ENCODE measurements at regions not wholly inside any gene's neighbourhood (a gene's known extent, or its start where the extent isn't known, plus 50 kb on each side); places are given as distances from the start of the nearest gene placed in this dataset.

- Mint-ChIP-seq H3K9me3 (no peaks in the 10 kb centered on the region), H3K4me1 (peaks cover 14% of the 10 kb centered on the region), H3K4me3 (no peak overlapping the region), H3K27ac (no peak overlapping the region), H3K36me3 (ENCODE audit: low read depth) (no peaks in the 10 kb centered on the region), H3K27me3 (peaks cover 2% of the 10 kb centered on the region)
- no peak for DNase-seq
- intact Hi-C loops (cut with micrococcal nuclease): loop anchor here (5.0 to 10.0 kb wide), 2 partner anchors 139 to 288 kb away; no protein-coding TSS in a partner anchor
Measured at GRCh38 chr5:107286447-107287098, 384.2 kb downstream of the EFNA5 start.

GRCh38 chr5:107285772-107286171 lies 385.0 kb downstream of the EFNA5 start:
- H3K36me3 Mint-ChIP-seq (ENCODE audit: low read depth): no peaks in the 10 kb centered on the region
- H3K9me3 Mint-ChIP-seq: no peaks in the 10 kb centered on the region
- intact Hi-C loops (cut with micrococcal nuclease): loop anchor here (5.0 to 10.0 kb wide), 2 partner anchors 138 to 289 kb away; no protein-coding TSS in a partner anchor
- peaks cover 4% of the 10 kb centered on the region for H3K27me3 Mint-ChIP-seq
- no peak overlapping the region for H3K27ac Mint-ChIP-seq
- no peak for DNase-seq
- no peak overlapping the region for H3K4me3 Mint-ChIP-seq
- H3K4me1 Mint-ChIP-seq: peaks cover 14% of the 10 kb centered on the region

- Mint-ChIP-seq H3K36me3 (ENCODE audit: low read depth) (no peaks in the 10 kb centered on the region), H3K4me1 (peaks cover 14% of the 10 kb centered on the region), H3K4me3 (no peak overlapping the region), H3K9me3 (no peaks in the 10 kb centered on the region), H3K27ac (no peak overlapping the region), H3K27me3 (peaks cover 4% of the 10 kb centered on the region)
- DNase-seq: no peak
- intact Hi-C loops (cut with micrococcal nuclease): loop anchor here (5.0 to 10.0 kb wide), 2 partner anchors 138 to 290 kb away; no protein-coding TSS in a partner anchor
Measured at GRCh38 chr5:107284822-107285525, 385.8 kb downstream of the EFNA5 start.

GRCh38 chr5:107282061-107282460 lies 388.7 kb downstream of the EFNA5 start:
- no peak for DNase-seq
- H3K4me1 Mint-ChIP-seq: no peaks in the 10 kb centered on the region
- intact Hi-C loops (cut with micrococcal nuclease): loop anchor here (10.0 kb wide), 1 partner anchor 293 kb away; no protein-coding TSS in a partner anchor
- H3K27ac Mint-ChIP-seq: no peak overlapping the region
- H3K36me3 Mint-ChIP-seq (ENCODE audit: low read depth): no peaks in the 10 kb centered on the region
- H3K4me3 Mint-ChIP-seq: no peak overlapping the region
- peaks cover 4% of the 10 kb centered on the region for H3K27me3 Mint-ChIP-seq
- H3K9me3 Mint-ChIP-seq: no peaks in the 10 kb centered on the region

- H3K4me3 Mint-ChIP-seq: no peak overlapping the region
- H3K27me3 Mint-ChIP-seq: peaks cover 4% of the 10 kb centered on the region
- intact Hi-C loops (cut with micrococcal nuclease): no loop called here
- H3K9me3 Mint-ChIP-seq: no peaks in the 10 kb centered on the region
- no peaks in the 10 kb centered on the region for H3K4me1 Mint-ChIP-seq
- H3K36me3 Mint-ChIP-seq (ENCODE audit: low read depth): no peaks in the 10 kb centered on the region
- DNase-seq: no peak
- H3K27ac Mint-ChIP-seq: no peak overlapping the region
Measured at GRCh38 chr5:107278774-107279173, 392.0 kb downstream of the EFNA5 start.

- peaks cover 3% of the 10 kb centered on the region for H3K27me3 Mint-ChIP-seq
- no peaks in the 10 kb centered on the region for H3K9me3 Mint-ChIP-seq
- H3K27ac Mint-ChIP-seq: no peak overlapping the region
- intact Hi-C loops (cut with micrococcal nuclease): no loop called here
- H3K4me3 Mint-ChIP-seq: no peak overlapping the region
- no peak for DNase-seq
- H3K4me1 Mint-ChIP-seq: no peaks in the 10 kb centered on the region
- H3K36me3 Mint-ChIP-seq (ENCODE audit: low read depth): no peaks in the 10 kb centered on the region
Measured at GRCh38 chr5:107277485-107278125, 393.1 kb downstream of the EFNA5 start.

- Mint-ChIP-seq H3K36me3 (ENCODE audit: low read depth) (no peaks in the 10 kb centered on the region), H3K27me3 (peaks cover 3% of the 10 kb centered on the region), H3K4me1 (no peaks in the 10 kb centered on the region), H3K27ac (no peak overlapping the region), H3K4me3 (no peak overlapping the region), H3K9me3 (no peaks in the 10 kb centered on the region)
- DNase-seq: no peak
- intact Hi-C loops (cut with micrococcal nuclease): no loop called here
Measured at GRCh38 chr5:107275333-107275732, 395.4 kb downstream of the EFNA5 start.

- Mint-ChIP-seq H3K4me3 (no peak overlapping the region), H3K9me3 (no peaks in the 10 kb centered on the region), H3K4me1 (no peaks in the 10 kb centered on the region), H3K36me3 (ENCODE audit: low read depth) (no peaks in the 10 kb centered on the region), H3K27ac (no peak overlapping the region), H3K27me3 (peaks cover 3% of the 10 kb centered on the region)
- no peak for DNase-seq
- intact Hi-C loops (cut with micrococcal nuclease): no loop called here
Measured at GRCh38 chr5:107274571-107274970, 396.2 kb downstream of the EFNA5 start.

GRCh38 chr5:107272954-107273353 lies 397.8 kb downstream of the EFNA5 start:
- H3K27ac Mint-ChIP-seq: no peak overlapping the region
- H3K9me3 Mint-ChIP-seq: no peaks in the 10 kb centered on the region
- no peaks in the 10 kb centered on the region for H3K36me3 Mint-ChIP-seq (ENCODE audit: low read depth)
- no peaks in the 10 kb centered on the region for H3K4me1 Mint-ChIP-seq
- H3K27me3 Mint-ChIP-seq: peaks cover 3% of the 10 kb centered on the region
- H3K4me3 Mint-ChIP-seq: no peak overlapping the region
- DNase-seq: no peak
- intact Hi-C loops (cut with micrococcal nuclease): no loop called here

- no peak overlapping the region for H3K27ac Mint-ChIP-seq
- H3K4me1 Mint-ChIP-seq: no peaks in the 10 kb centered on the region
Measured at GRCh38 chr5:107272509-107272908, 398.2 kb downstream of the EFNA5 start.

GRCh38 chr5:107271682-107272350 lies 398.9 kb downstream of the EFNA5 start:
- H3K27me3 Mint-ChIP-seq: peaks cover 3% of the 10 kb centered on the region
- H3K27ac Mint-ChIP-seq: no peak overlapping the region
- no peaks in the 10 kb centered on the region for H3K9me3 Mint-ChIP-seq
- no peaks in the 10 kb centered on the region for H3K4me1 Mint-ChIP-seq
- H3K4me3 Mint-ChIP-seq: no peak overlapping the region
- no peaks in the 10 kb centered on the region for H3K36me3 Mint-ChIP-seq (ENCODE audit: low read depth)
- intact Hi-C loops (cut with micrococcal nuclease): no loop called here
- DNase-seq: no peak

More at GRCh38 chr5:107272509-107272908, 398.2 kb downstream of the EFNA5 start:
- no peak for DNase-seq
- Mint-ChIP-seq H3K36me3 (ENCODE audit: low read depth) (no peaks in the 10 kb centered on the region), H3K9me3 (no peaks in the 10 kb centered on the region), H3K4me3 (no peak overlapping the region), H3K27me3 (peaks cover 3% of the 10 kb centered on the region)
- intact Hi-C loops (cut with micrococcal nuclease): no loop called here

- H3K9me3 Mint-ChIP-seq: no peaks in the 10 kb centered on the region
- DNase-seq: no peak
- H3K36me3 Mint-ChIP-seq (ENCODE audit: low read depth): no peaks in the 10 kb centered on the region
- peaks cover 3% of the 10 kb centered on the region for H3K27me3 Mint-ChIP-seq
- no peak overlapping the region for H3K4me3 Mint-ChIP-seq
- intact Hi-C loops (cut with micrococcal nuclease): no loop called here
- H3K27ac Mint-ChIP-seq: no peak overlapping the region
- no peaks in the 10 kb centered on the region for H3K4me1 Mint-ChIP-seq
Measured at GRCh38 chr5:107270561-107270960, 400.2 kb downstream of the EFNA5 start.

GRCh38 chr5:107269678-107270077 lies 401.1 kb downstream of the EFNA5 start:
- no peak overlapping the region for H3K27ac Mint-ChIP-seq
- H3K27me3 Mint-ChIP-seq: peaks cover 3% of the 10 kb centered on the region
- H3K4me3 Mint-ChIP-seq: no peak overlapping the region
- no peak for DNase-seq
- intact Hi-C loops (cut with micrococcal nuclease): no loop called here
- no peaks in the 10 kb centered on the region for H3K4me1 Mint-ChIP-seq
- no peaks in the 10 kb centered on the region for H3K9me3 Mint-ChIP-seq
- no peaks in the 10 kb centered on the region for H3K36me3 Mint-ChIP-seq (ENCODE audit: low read depth)

GRCh38 chr5:107269256-107269655 lies 401.5 kb downstream of the EFNA5 start:
- no peaks in the 10 kb centered on the region for H3K36me3 Mint-ChIP-seq (ENCODE audit: low read depth)
- no peaks in the 10 kb centered on the region for H3K9me3 Mint-ChIP-seq
- peaks cover 3% of the 10 kb centered on the region for H3K27me3 Mint-ChIP-seq
- H3K27ac Mint-ChIP-seq: no peak overlapping the region
- intact Hi-C loops (cut with micrococcal nuclease): no loop called here
- no peak for DNase-seq
- H3K4me1 Mint-ChIP-seq: no peaks in the 10 kb centered on the region
- H3K4me3 Mint-ChIP-seq: no peak overlapping the region

All from activated CD4-positive, alpha-beta T cell treated with anti-CD3 and anti-CD28 coated beads, Interleukin-2, amount 10 ng/mL, durations not matched to agents 24 days and 14 days (primary cell).